Keratinocyte (primary cell): ENCODE measurements at regions not wholly inside any gene's neighbourhood (a gene's known extent, or its start where the extent isn't known, plus 50 kb on each side); places are given as distances from the start of the nearest gene placed in this dataset.

Experiments used
- DNase-seq: peaks from one replicate; pipeline ENCODE4 v3.0.0-alpha.2; 2011; ENCODE audit warnings: low read depth, missing footprints, low spot score
- FAIRE-seq: peaks from 2 replicates; lab custom pipeline; 2011; peaks lifted over from hg19 to GRCh38; lab: Jason Lieb, UNC
- H2AFZ ChIP-seq: 2 replicates; pipeline ENCODE4 v1.6.0; 2012; ENCODE audit warnings: low read length, control low read depth, inconsistent platforms; ENCODE audit not compliant: control insufficient read depth
- H3K27ac ChIP-seq: 2 replicates; pipeline ENCODE4 v1.5.1; 2011; ENCODE audit warnings: low read length; ENCODE audit not compliant: control insufficient read depth, insufficient read depth
- H3K27me3 ChIP-seq: 3 replicates; pipeline ENCODE4 v1.6.0; 2011; ENCODE audit warnings: low read length; ENCODE audit not compliant: control insufficient read depth, insufficient read depth; ENCODE audit errors: extremely low read depth
- H3K36me3 ChIP-seq, 2 experiments: 2 replicates in 1 of 2; 3 replicates in 1 of 2; pipeline ENCODE4 v1.5.1; 2011; ENCODE audit warnings: low read length in 2 of 2, mild to moderate bottlenecking in 1 of 2; ENCODE audit not compliant: control insufficient read depth in 2 of 2, insufficient read depth in 2 of 2; ENCODE audit errors: extremely low read depth in 1 of 2
- H3K4me1 ChIP-seq: 3 replicates; pipeline ENCODE4 v1.5.1; 2011; ENCODE audit warnings: low read length; ENCODE audit not compliant: control insufficient read depth, insufficient read depth; ENCODE audit errors: extremely low read depth
- H3K4me2 ChIP-seq: 3 replicates; pipeline ENCODE4 v1.6.0; 2011; ENCODE audit warnings: low read depth, low read length; ENCODE audit not compliant: control insufficient read depth, insufficient read depth; ENCODE audit errors: extremely low read depth
- H3K4me3 ChIP-seq, 3 experiments: fragments of 200-600 bp in 1 of 3; sonication (generic) in 1 of 3; 2 replicates in 2 of 3; 3 replicates in 1 of 3; pipeline ENCODE4 v1.5.1; 2011 to 2016; ENCODE audit warnings: low read length in 3 of 3, mild to moderate bottlenecking in 3 of 3, control low read depth in 2 of 3, inconsistent platforms in 1 of 3, low read depth in 1 of 3, mixed read lengths in 1 of 3, mixed run types in 1 of 3, moderate library complexity in 1 of 3; ENCODE audit not compliant: control insufficient read depth in 2 of 3, insufficient read depth in 2 of 3; ENCODE audit errors: extremely low read depth in 1 of 3
- H3K79me2 ChIP-seq: 2 replicates; pipeline ENCODE4 v1.6.0; 2012; ENCODE audit warnings: low read length; ENCODE audit not compliant: control insufficient read depth, insufficient read depth
- H3K9ac ChIP-seq: 3 replicates; pipeline ENCODE4 v1.6.0; 2011; ENCODE audit warnings: low read length; ENCODE audit not compliant: control insufficient read depth, insufficient read depth; ENCODE audit errors: extremely low read depth
- H3K9me1 ChIP-seq: 3 replicates; pipeline ENCODE4 v1.6.0; 2011; ENCODE audit warnings: low read length; ENCODE audit not compliant: control insufficient read depth, insufficient read depth; ENCODE audit errors: extremely low read depth
- H3K9me3 ChIP-seq: 2 replicates; pipeline ENCODE4 v1.5.1; 2012; ENCODE audit warnings: low read depth, low read length; ENCODE audit not compliant: control insufficient read depth
- H4K20me1 ChIP-seq: 3 replicates; pipeline ENCODE4 v1.6.0; 2011; ENCODE audit warnings: low read length; ENCODE audit not compliant: control insufficient read depth, insufficient read depth; ENCODE audit errors: extremely low read depth
- CTCF ChIP-seq, 3 experiments: IDR thresholded peaks in 1 of 3; conservative IDR thresholded peaks in 1 of 3; optimal IDR thresholded peaks in 1 of 3; 2 replicates in 2 of 3; 3 replicates in 1 of 3; pipeline versions ENCODE3 to v1.5.1; 2011; ENCODE audit warnings: low read length in 3 of 3, mild to moderate bottlenecking in 3 of 3, moderate library complexity in 2 of 3, control low read depth in 1 of 3, inconsistent platforms in 1 of 3; ENCODE audit not compliant: insufficient read depth in 2 of 3; ENCODE audit errors: extremely low read depth in 1 of 3
- EZH2 ChIP-seq: IDR thresholded peaks from one replicate; pipeline ENCODE4 v1.6.1; 2012; ENCODE audit warnings: inconsistent platforms, mild to moderate bottlenecking, low read length, moderate library complexity
- dilution Hi-C: fragments of 300-500 bp; cut with MboI; formaldehyde crosslinking; loops from one replicate; pipeline ENCODE4 v1.7.0; 2020; ENCODE audit warnings: low sequenced_read_pairs; ENCODE audit not compliant: extremely low pct_ligation_motif_present

GRCh38 chr7:26097837-26098668 is 53.9 kb upstream of the NFE2L3 start:
- no peak for DNase-seq
- Histone ChIP-seq H3K9me3 (no peaks in the 10 kb centered on the region), H3K27me3 (no peaks in the 10 kb centered on the region), H3K79me2 (no peaks in the 10 kb centered on the region), H3K4me3 (no peak overlapping the region), H2AFZ (peak overlapping the region; percentile 59), H3K4me2 (peak overlapping the region; percentile 42), H3K27ac (peak overlapping the region; percentile 46), H3K36me3 (no peaks in the 10 kb centered on the region), H3K4me1 (peaks cover 7% of the 10 kb centered on the region), H4K20me1 (no peaks in the 10 kb centered on the region), H3K9ac (no peak overlapping the region), H3K9me1 (no peaks in the 10 kb centered on the region)
- FAIRE-seq: peak; percentile 44
- TF ChIP-seq EZH2: no peak
- no peak for TF ChIP-seq CTCF (optimal IDR thresholded peaks at IDR 0.05 in 1 of 3, IDR thresholded peaks at IDR 0.05 in 1 of 3, conservative IDR thresholded peaks at IDR 0.05 in 1 of 3; ENCODE audit: extremely low read depth in 1 of 3, insufficient read depth in 2 of 3, low read length in 3 of 3)
- dilution Hi-C loops: no loop called here

DNA sequence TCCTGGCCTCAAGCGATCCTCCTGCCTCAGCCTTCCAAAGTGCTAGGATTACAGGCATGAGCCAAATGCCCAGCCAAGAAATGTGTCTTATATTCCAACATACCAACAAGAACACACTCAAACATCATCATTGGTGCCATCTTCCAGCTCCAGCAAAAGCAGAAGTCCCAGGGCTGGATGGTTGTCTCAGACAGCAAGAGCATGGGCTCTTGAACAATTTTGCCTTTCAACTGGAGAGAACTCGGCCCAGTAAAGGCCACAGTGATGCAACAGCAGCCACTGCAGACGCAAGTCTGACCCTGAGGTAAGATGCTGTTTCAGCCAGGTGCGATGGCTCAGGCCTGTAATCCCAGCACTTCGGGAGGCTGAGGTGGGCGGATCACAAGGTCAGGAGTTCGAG is 52.8 kb upstream of the NFE2L3 start:
- Histone ChIP-seq H3K27ac (no peak overlapping the region), H3K27me3 (no peaks in the 10 kb centered on the region), H3K4me3 (no peak overlapping the region), H3K79me2 (no peaks in the 10 kb centered on the region), H4K20me1 (no peaks in the 10 kb centered on the region), H3K9ac (no peak overlapping the region), H2AFZ (no peak overlapping the region), H3K4me1 (peaks cover 7% of the 10 kb centered on the region), H3K4me2 (no peak overlapping the region), H3K9me1 (no peaks in the 10 kb centered on the region), H3K36me3 (no peaks in the 10 kb centered on the region), H3K9me3 (no peaks in the 10 kb centered on the region)
- no peak for FAIRE-seq
- dilution Hi-C loops: no loop called here
- DNase-seq: no peak
- TF ChIP-seq CTCF (optimal IDR thresholded peaks at IDR 0.05 in 1 of 3, IDR thresholded peaks at IDR 0.05 in 1 of 3, conservative IDR thresholded peaks at IDR 0.05 in 1 of 3; ENCODE audit: extremely low read depth in 1 of 3, insufficient read depth in 2 of 3, low read length in 3 of 3) (no peak), EZH2 (no peak)
